T-helper 2 cell treated with Interferon-gamma antibody and Interleukin-4, amounts not matched to agents 5 μg/mL and 100 μg/mL, for 36 hours (primary cell): ENCODE measurements at regions not wholly inside any gene's neighbourhood (a gene's known extent, or its start where the extent isn't known, plus 50 kb on each side); places are given as distances from the start of the nearest gene placed in this dataset.

ENCODE experiments used
- DNase-seq: peaks from one replicate; pipeline ENCODE4 v3.0.0; 2021; ENCODE audit warnings: low spot score
- H3K27ac Mint-ChIP-seq: one replicate; pipeline ENCODE4 v1.8.0; 2021; ENCODE audit warnings: mild to moderate bottlenecking, mixed read lengths
- H3K27me3 Mint-ChIP-seq: one replicate; pipeline ENCODE4 v1.8.0; 2021; ENCODE audit warnings: low read depth, mixed read lengths
- H3K36me3 Mint-ChIP-seq: one replicate; pipeline ENCODE4 v1.8.0; 2021; ENCODE audit warnings: low read depth, mixed read lengths
- H3K4me1 Mint-ChIP-seq: one replicate; pipeline ENCODE4 v1.8.0; 2021; ENCODE audit warnings: low read depth, mixed read lengths
- H3K4me3 Mint-ChIP-seq: one replicate; pipeline ENCODE4 v1.8.0; 2022; ENCODE audit warnings: mild to moderate bottlenecking, moderate library complexity, mixed read lengths
- H3K9me3 Mint-ChIP-seq: one replicate; pipeline ENCODE4 v1.8.0; 2021; ENCODE audit warnings: mixed read lengths

GRCh38 chr10:44294726-44295412 lies 90.0 kb downstream of the CXCL12 start:
- Mint-ChIP-seq H3K9me3 (no peaks in the 10 kb centered on the region), H3K4me1 (no peaks in the 10 kb centered on the region), H3K27me3 (peaks cover 10% of the 10 kb centered on the region), H3K4me3 (no peak overlapping the region), H3K27ac (no peak overlapping the region), H3K36me3 (no peaks in the 10 kb centered on the region)
- DNase-seq = no peak

DNA sequence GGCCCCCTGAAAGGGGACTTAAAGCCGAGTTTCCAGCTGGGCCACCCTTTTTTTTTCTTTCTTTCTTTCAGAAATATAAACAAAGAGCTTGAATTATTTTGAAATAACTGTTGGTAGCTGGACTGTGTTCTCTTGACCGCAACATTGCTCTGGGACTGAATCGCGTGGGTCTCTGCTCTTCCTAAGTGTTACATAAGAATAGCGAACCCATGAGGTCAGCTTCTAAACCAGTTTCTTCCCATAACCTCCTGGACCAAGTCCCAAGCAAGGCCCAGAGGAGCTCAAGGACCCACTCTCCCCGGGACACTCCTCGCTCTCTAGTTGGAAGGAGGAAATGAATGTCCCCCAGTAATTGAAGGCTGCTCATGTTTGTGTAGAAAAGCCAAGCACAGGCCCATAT lies 91.1 kb downstream of the CXCL12 start:
- DNase-seq = no peak
- Mint-ChIP-seq H3K4me3 (no peak overlapping the region), H3K27me3 (peaks cover 12% of the 10 kb centered on the region), H3K9me3 (no peaks in the 10 kb centered on the region), H3K4me1 (no peaks in the 10 kb centered on the region), H3K27ac (no peak overlapping the region), H3K36me3 (no peaks in the 10 kb centered on the region)

DNA sequence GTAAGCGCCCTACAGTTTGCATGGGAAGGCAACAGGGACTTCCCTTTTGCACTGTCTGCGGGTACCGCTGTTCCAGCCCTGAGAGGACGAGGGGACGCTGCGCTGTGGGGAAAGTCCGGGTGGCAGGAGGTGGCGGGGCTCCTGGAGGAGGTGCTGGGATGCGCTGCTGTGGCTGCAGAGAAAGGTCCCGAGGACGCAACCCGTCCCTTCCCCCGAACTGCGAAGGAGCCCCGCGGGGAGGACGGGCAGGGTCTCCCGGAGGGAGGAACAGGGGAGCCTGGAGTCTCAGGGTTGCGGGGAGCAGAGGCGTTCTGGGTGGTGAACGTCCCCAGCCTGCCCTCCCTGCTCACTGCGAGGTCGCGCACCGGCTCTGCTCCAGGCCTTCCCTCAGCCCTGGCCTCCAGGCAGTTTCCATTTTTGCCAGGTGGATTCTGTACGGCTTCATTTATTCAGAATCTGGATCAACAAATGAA lies 91.6 kb downstream of the CXCL12 start:
- Mint-ChIP-seq H3K36me3 (no peaks in the 10 kb centered on the region), H3K27me3 (peaks cover 12% of the 10 kb centered on the region), H3K4me3 (no peak overlapping the region), H3K4me1 (no peaks in the 10 kb centered on the region), H3K9me3 (no peaks in the 10 kb centered on the region), H3K27ac (no peak overlapping the region)
- DNase-seq = no peak

DNA sequence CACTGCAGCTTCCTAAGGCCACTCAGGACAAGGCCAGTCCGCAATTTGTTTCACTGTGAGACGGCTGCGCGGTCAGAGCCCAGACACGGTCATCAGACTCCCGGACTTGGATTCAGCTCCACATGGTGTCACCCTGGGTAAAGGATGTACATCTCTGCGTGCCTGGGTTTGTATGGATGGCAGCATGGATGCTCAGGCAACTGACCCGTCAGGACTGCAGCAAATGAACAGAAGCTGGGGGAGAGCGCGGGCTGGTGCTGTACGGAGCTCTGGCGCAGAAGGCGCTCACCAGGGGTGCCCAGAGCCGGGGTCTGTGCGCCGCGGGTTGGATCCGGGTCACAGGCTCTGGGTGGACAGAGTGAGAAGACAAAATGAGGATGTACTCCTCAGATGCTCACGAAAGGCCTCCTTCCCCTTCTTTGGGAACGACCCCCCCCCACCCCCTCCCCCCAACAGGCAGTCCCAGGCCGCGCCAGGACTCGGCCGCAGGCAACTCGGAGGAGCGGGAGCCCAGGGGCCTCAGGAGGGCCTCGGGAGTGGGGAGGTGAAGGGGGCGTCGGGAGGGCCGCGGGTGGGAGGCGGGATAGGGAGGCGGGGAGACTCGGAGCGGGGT lies 92.4 kb downstream of the CXCL12 start:
- no peak for DNase-seq
- no peak overlapping the region for H3K4me3 Mint-ChIP-seq
- H3K27me3 Mint-ChIP-seq = peaks cover 12% of the 10 kb centered on the region
- H3K36me3 Mint-ChIP-seq = no peaks in the 10 kb centered on the region
- H3K9me3 Mint-ChIP-seq = no peaks in the 10 kb centered on the region
- no peak overlapping the region for H3K27ac Mint-ChIP-seq
- H3K4me1 Mint-ChIP-seq = no peaks in the 10 kb centered on the region

- no peak overlapping the region for H3K4me3 Mint-ChIP-seq
- no peak for DNase-seq
- no peaks in the 10 kb centered on the region for H3K4me1 Mint-ChIP-seq
- no peaks in the 10 kb centered on the region for H3K36me3 Mint-ChIP-seq
- H3K27me3 Mint-ChIP-seq = peaks cover 19% of the 10 kb centered on the region
- no peaks in the 10 kb centered on the region for H3K9me3 Mint-ChIP-seq
- no peak overlapping the region for H3K27ac Mint-ChIP-seq
These were observed 93.8 kb downstream of the CXCL12 start for GRCh38 chr10:44291091-44291490.

- Mint-ChIP-seq H3K36me3 (no peaks in the 10 kb centered on the region), H3K9me3 (no peaks in the 10 kb centered on the region), H3K27ac (no peak overlapping the region), H3K27me3 (peaks cover 21% of the 10 kb centered on the region), H3K4me1 (no peaks in the 10 kb centered on the region), H3K4me3 (no peak overlapping the region)
- no peak for DNase-seq
These were observed 95.8 kb downstream of the CXCL12 start for GRCh38 chr10:44289125-44289524.

- Mint-ChIP-seq H3K27ac (no peak overlapping the region), H3K4me1 (no peaks in the 10 kb centered on the region), H3K9me3 (no peaks in the 10 kb centered on the region), H3K27me3 (peaks cover 20% of the 10 kb centered on the region), H3K4me3 (no peak overlapping the region), H3K36me3 (no peaks in the 10 kb centered on the region)
- no peak for DNase-seq
These were observed 97.5 kb downstream of the CXCL12 start for GRCh38 chr10:44287408-44287807.

- Mint-ChIP-seq H3K4me1 (no peaks in the 10 kb centered on the region), H3K36me3 (no peaks in the 10 kb centered on the region), H3K27me3 (peaks cover 11% of the 10 kb centered on the region), H3K4me3 (no peak overlapping the region), H3K9me3 (no peaks in the 10 kb centered on the region), H3K27ac (no peak overlapping the region)
- no peak for DNase-seq
These were observed 100.5 kb downstream of the CXCL12 start for GRCh38 chr10:44284198-44285084.

DNA sequence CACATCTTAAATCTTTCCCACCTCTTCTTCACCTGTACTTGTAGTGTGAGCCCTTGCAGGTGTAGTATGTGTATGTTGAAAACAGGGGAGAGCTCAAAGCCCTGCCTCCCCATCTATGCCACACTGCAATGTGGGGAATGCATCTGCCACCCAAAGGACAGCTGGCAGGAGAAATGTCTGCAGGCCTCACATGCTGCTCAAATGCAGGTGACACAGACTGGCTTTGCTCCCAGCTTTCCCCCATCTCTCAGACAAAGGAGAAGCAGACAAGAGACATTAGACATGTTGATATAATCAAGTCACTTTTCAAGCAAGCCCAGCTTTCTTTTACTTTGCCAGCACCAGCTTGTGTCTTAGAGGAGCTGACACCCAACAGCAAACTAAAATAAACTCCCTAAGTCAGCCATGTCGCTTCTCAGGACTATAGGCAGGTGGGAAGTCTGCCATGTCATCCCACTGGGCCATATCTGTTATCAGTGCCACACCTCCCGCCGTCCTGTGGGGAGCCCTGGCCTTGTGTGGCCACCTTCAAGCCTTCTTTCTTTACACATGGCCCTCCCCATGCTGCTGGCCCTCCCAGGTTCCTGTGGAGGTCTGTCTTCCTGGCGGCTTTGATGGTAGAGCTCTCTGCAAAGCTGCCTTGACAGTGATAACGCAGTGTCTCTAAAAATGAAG lies 102.1 kb downstream of the CXCL12 start:
- no peak for DNase-seq
- no peak overlapping the region for H3K4me3 Mint-ChIP-seq
- peaks cover 9% of the 10 kb centered on the region for H3K27me3 Mint-ChIP-seq
- no peaks in the 10 kb centered on the region for H3K9me3 Mint-ChIP-seq
- H3K4me1 Mint-ChIP-seq = no peaks in the 10 kb centered on the region
- no peak overlapping the region for H3K27ac Mint-ChIP-seq
- H3K36me3 Mint-ChIP-seq = no peaks in the 10 kb centered on the region

DNA sequence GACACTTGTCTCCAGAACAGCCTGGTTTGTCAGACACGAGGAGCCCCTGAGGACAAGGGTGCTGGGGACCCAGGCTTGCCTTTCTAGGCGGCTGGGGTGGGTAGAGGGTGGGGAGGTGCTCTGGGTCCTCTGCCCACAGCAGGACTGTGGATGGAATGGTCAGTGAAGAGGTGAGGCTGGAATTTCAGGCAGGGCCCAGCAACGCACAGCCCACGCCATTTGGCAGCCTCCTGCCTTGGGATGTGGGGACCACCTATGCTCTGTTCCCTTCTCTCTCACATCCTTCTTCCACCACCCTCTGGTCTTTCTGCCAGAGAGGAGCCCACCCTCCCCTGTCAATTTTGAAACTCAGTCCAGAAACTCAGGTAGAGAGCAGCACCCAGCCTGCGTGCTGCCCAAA lies 103.2 kb downstream of the CXCL12 start:
- no peak overlapping the region for H3K27ac Mint-ChIP-seq
- no peak for DNase-seq
- no peaks in the 10 kb centered on the region for H3K9me3 Mint-ChIP-seq
- no peak overlapping the region for H3K4me3 Mint-ChIP-seq
- H3K27me3 Mint-ChIP-seq = peaks cover 6% of the 10 kb centered on the region
- no peaks in the 10 kb centered on the region for H3K4me1 Mint-ChIP-seq
- H3K36me3 Mint-ChIP-seq = no peaks in the 10 kb centered on the region

- Mint-ChIP-seq H3K4me3 (no peak overlapping the region), H3K36me3 (no peaks in the 10 kb centered on the region), H3K27ac (no peak overlapping the region), H3K9me3 (no peaks in the 10 kb centered on the region), H3K27me3 (peaks cover 3% of the 10 kb centered on the region), H3K4me1 (no peaks in the 10 kb centered on the region)
- DNase-seq = no peak
These were observed 103.7 kb downstream of the CXCL12 start for GRCh38 chr10:44281089-44281613.

DNA sequence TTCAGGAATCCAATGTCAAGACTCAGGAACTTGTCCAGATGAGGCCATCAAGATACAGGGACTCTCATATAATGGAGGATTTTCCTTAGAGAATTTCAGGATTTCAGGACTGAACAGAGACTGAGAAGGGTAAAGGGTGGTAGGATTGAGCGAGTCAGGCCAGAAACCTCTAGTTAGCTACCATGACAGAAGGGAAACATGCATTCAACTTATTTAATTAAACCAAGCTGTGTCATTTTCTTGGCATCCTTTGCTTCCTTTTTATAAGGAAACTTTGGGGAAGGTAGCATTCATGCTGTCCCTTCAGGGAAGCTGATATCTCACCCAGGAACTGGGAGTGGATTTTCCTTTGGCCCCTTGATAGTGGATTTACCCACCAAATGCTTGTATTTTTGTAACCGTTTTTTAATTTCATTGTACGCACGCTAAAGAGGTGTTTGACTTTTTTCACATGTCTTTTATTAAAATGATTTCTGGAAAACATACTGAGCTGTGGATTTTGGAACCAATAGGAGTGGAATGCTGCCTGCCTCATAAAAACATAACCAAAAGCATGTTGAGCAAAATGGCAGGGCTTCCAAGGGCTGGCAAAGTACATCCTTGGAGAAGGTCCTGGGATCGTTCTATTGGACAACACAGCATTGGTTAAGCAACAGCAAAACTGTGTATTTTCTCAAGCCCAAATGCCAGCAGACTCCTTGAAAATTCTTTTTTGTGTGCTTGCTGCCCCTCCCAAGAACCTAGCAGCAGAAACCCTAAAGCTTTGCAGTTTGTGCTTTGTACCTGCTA lies 104.5 kb downstream of the CXCL12 start:
- Mint-ChIP-seq H3K36me3 (no peaks in the 10 kb centered on the region), H3K27ac (no peak overlapping the region), H3K9me3 (no peaks in the 10 kb centered on the region), H3K27me3 (no peaks in the 10 kb centered on the region), H3K4me1 (no peaks in the 10 kb centered on the region), H3K4me3 (no peak overlapping the region)
- no peak for DNase-seq
